GM12892 (cell line): ENCODE measurements at regions not wholly inside any gene's neighbourhood (a gene's known extent, or its start where the extent isn't known, plus 50 kb on each side); places are given as distances from the start of the nearest gene placed in this dataset.

Source experiments
- POLR2A ChIP-seq: IDR thresholded peaks from 2 replicates; pipeline ENCODE4 v1.6.1; 2011; ENCODE audit warnings: low read depth, low read length, control low read depth
- POLR2AphosphoS5 ChIP-seq: IDR thresholded peaks from 2 replicates; pipeline ENCODE4 v1.6.1; 2011; ENCODE audit warnings: low read depth, low read length, control low read depth
- TAF1 ChIP-seq: IDR thresholded peaks from 2 replicates; pipeline ENCODE4 v1.6.1; 2011; ENCODE audit warnings: low read depth, mild to moderate bottlenecking, control low read depth, low read length, borderline replicate concordance

- TF ChIP-seq POLR2AphosphoS5 (no peak), POLR2A (no peak), TAF1 (no peak)
Observed at GRCh38 chr5:173720286-173720952, 104.0 kb upstream of the BOD1 start.
